Liver (tissue), 3 donors: ENCODE measurements at regions not wholly inside any gene's neighbourhood (a gene's known extent, or its start where the extent isn't known, plus 50 kb on each side); places are given as distances from the start of the nearest gene placed in this dataset.

Experiments
- TAF1 ChIP-seq: conservative IDR thresholded peaks from 2 replicates; pipeline ENCODE4 v1.6.1; 2016; ENCODE audit warnings: antibody characterized with exemption, mild to moderate bottlenecking
- TF ChIP-seq, protein P1 (sequence below): fragments of 150-350 bp; IDR thresholded peaks from 2 replicates; pipeline ENCODE4 v1.5.1; 2017; ENCODE audit warnings: improper control_type of control experiment, low read depth, low read length; ENCODE audit not compliant: missing input control
- TF ChIP-seq, protein P2 (sequence below): IDR thresholded peaks from 2 replicates; pipeline ENCODE4 v1.6.1; 2016; ENCODE audit warnings: antibody characterized with exemption, mild to moderate bottlenecking
- donor health status: healthy.
- donor health status: healthy.

- TF ChIP-seq, protein P1, sequence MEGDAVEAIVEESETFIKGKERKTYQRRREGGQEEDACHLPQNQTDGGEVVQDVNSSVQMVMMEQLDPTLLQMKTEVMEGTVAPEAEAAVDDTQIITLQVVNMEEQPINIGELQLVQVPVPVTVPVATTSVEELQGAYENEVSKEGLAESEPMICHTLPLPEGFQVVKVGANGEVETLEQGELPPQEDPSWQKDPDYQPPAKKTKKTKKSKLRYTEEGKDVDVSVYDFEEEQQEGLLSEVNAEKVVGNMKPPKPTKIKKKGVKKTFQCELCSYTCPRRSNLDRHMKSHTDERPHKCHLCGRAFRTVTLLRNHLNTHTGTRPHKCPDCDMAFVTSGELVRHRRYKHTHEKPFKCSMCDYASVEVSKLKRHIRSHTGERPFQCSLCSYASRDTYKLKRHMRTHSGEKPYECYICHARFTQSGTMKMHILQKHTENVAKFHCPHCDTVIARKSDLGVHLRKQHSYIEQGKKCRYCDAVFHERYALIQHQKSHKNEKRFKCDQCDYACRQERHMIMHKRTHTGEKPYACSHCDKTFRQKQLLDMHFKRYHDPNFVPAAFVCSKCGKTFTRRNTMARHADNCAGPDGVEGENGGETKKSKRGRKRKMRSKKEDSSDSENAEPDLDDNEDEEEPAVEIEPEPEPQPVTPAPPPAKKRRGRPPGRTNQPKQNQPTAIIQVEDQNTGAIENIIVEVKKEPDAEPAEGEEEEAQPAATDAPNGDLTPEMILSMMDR = no peak
- TF ChIP-seq, protein P2, sequence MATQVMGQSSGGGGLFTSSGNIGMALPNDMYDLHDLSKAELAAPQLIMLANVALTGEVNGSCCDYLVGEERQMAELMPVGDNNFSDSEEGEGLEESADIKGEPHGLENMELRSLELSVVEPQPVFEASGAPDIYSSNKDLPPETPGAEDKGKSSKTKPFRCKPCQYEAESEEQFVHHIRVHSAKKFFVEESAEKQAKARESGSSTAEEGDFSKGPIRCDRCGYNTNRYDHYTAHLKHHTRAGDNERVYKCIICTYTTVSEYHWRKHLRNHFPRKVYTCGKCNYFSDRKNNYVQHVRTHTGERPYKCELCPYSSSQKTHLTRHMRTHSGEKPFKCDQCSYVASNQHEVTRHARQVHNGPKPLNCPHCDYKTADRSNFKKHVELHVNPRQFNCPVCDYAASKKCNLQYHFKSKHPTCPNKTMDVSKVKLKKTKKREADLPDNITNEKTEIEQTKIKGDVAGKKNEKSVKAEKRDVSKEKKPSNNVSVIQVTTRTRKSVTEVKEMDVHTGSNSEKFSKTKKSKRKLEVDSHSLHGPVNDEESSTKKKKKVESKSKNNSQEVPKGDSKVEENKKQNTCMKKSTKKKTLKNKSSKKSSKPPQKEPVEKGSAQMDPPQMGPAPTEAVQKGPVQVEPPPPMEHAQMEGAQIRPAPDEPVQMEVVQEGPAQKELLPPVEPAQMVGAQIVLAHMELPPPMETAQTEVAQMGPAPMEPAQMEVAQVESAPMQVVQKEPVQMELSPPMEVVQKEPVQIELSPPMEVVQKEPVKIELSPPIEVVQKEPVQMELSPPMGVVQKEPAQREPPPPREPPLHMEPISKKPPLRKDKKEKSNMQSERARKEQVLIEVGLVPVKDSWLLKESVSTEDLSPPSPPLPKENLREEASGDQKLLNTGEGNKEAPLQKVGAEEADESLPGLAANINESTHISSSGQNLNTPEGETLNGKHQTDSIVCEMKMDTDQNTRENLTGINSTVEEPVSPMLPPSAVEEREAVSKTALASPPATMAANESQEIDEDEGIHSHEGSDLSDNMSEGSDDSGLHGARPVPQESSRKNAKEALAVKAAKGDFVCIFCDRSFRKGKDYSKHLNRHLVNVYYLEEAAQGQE = no peak
- no peak for TF ChIP-seq TAF1
These were observed 151.5 kb upstream of the SMC2 start for GRCh38 chr9:103942651-103943050.
